ENCODE measurements at regions not wholly inside any gene's neighbourhood (a gene's known extent, or its start where the extent isn't known, plus 50 kb on each side); places are given as distances from the start of the nearest gene placed in this dataset.

DNA sequence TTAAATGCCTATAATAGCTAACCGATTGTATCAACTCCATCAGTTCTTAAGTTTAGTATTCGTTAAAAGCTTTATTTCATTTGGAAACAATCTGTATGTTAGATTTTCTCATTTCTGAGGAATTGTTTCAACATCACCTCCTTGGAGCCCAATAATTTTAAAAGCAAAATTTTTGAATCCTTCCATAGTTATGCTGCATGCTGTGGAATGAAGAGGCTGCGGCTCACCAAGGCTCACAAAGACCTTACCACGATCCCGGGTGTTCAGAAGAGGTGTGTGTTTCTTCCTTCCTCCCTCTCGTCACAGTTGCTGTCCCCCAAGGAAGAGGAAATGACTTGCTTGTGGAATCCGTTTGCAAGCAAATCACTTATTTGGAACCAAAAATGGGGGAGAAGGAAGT is 143.8 kb downstream of the FGF1 start:
- in situ Hi-C loops (cut with HindIII; ENCODE audit: low sequenced_read_pairs), result loop anchor here (5.0 to 25.0 kb wide), 4 partner anchors 40 to 230 kb away; no protein-coding TSS in a partner anchor
- DNase-seq (ENCODE audit: low read depth), result no peak
- H3K4me3 ChIP-seq (ENCODE audit: low read depth, low read length), result no peak overlapping the region
- TF ChIP-seq, protein P1, sequence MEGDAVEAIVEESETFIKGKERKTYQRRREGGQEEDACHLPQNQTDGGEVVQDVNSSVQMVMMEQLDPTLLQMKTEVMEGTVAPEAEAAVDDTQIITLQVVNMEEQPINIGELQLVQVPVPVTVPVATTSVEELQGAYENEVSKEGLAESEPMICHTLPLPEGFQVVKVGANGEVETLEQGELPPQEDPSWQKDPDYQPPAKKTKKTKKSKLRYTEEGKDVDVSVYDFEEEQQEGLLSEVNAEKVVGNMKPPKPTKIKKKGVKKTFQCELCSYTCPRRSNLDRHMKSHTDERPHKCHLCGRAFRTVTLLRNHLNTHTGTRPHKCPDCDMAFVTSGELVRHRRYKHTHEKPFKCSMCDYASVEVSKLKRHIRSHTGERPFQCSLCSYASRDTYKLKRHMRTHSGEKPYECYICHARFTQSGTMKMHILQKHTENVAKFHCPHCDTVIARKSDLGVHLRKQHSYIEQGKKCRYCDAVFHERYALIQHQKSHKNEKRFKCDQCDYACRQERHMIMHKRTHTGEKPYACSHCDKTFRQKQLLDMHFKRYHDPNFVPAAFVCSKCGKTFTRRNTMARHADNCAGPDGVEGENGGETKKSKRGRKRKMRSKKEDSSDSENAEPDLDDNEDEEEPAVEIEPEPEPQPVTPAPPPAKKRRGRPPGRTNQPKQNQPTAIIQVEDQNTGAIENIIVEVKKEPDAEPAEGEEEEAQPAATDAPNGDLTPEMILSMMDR (IDR thresholded peaks at IDR 0.05; ENCODE audit: low read depth, low read length, missing control alignments), result no peak

DNA sequence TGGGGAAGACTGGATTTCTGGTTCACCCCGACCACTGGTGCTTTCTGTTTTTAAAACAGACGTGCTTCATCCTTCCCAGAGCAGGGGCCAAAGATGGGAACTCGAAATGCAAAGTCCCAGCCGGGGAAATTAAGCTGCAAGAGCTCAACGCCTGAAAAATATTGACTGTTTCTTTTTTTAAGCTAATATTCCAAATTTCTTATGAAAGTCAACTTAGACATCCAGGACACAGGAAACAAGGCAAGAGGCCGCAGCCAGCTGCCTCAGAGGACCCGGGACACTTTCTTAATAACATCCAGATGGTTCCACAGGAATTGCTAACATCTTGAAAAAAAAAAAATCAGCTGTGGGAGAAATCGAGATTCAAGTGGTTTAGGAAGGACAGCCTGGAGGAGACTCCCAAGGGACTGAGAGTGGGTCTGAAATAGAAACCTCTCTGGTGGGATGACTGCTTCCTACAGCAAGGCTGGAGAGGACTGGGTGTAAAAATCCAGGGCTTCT is 144.9 kb downstream of the FGF1 start:
- in situ Hi-C loops (cut with HindIII; ENCODE audit: low sequenced_read_pairs), result loop anchor here (5.0 to 25.0 kb wide), 4 partner anchors 41 to 229 kb away; no protein-coding TSS in a partner anchor
- no peak overlapping the region for H3K4me3 ChIP-seq (ENCODE audit: low read depth, low read length)
- TF ChIP-seq, protein P1 (IDR thresholded peaks at IDR 0.05; ENCODE audit: low read depth, low read length, missing control alignments), result no peak
- DNase-seq (ENCODE audit: low read depth), result no peak

DNA sequence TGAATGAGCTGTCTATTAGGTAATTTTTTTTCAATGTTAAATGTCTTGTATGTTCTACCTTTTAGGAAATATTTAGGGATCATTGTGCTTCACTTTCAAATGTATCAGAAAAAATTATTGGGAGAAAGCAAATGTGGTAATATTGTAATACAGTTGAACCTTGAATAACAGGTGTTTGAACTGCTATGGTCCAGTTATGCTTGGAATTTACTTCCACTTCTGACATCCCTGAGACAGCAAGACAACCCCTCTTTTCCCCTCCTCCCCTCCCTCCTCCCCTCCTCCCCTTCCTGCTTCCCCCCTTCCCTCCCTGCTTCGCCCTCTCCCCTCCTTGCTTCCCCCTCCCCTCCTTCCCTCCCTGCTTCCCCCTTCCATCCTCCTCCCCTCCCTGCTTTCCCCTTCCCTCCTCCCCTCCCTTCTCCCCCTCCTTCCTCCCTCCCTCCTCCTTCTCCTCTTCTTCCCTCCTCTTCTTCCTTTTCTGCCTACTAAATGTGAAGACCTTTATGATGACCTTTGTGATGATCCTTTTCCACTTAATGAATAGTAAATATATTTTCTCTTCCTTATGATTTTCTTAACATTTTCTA is 146.6 kb downstream of the FGF1 start:
- TF ChIP-seq, protein P1 (IDR thresholded peaks at IDR 0.05; ENCODE audit: low read depth, low read length, missing control alignments), result no peak
- in situ Hi-C loops (cut with HindIII; ENCODE audit: low sequenced_read_pairs), result loop anchor here (25.0 kb wide), 1 partner anchor 227 kb away; no protein-coding TSS in a partner anchor
- no peak for DNase-seq (ENCODE audit: low read depth)
- no peak overlapping the region for H3K4me3 ChIP-seq (ENCODE audit: low read depth, low read length)

DNA sequence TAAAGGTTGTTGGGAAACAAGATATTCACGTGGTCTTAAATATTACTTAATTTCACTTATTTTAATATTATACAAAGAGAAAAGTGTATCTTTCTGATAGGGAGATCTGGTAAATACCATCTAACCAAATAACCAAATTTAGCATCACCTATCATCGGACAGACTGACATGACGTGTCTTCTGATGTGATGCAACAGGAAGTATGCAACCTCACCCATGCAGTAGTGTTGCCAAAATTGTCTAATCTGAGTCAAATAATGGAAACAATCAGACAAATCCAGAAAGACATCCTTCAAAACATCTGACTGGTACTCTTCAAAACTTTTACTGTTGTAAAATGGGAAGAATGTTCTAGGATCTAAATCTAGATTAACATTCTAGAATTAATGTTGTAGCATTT is 148.0 kb downstream of the FGF1 start:
- TF ChIP-seq, protein P1 (IDR thresholded peaks at IDR 0.05; ENCODE audit: low read depth, low read length, missing control alignments), result no peak
- DNase-seq (ENCODE audit: low read depth), result no peak
- H3K4me3 ChIP-seq (ENCODE audit: low read depth, low read length), result no peak overlapping the region
- in situ Hi-C loops (cut with HindIII; ENCODE audit: low sequenced_read_pairs), result loop anchor here (25.0 kb wide), 1 partner anchor 226 kb away; no protein-coding TSS in a partner anchor

DNA sequence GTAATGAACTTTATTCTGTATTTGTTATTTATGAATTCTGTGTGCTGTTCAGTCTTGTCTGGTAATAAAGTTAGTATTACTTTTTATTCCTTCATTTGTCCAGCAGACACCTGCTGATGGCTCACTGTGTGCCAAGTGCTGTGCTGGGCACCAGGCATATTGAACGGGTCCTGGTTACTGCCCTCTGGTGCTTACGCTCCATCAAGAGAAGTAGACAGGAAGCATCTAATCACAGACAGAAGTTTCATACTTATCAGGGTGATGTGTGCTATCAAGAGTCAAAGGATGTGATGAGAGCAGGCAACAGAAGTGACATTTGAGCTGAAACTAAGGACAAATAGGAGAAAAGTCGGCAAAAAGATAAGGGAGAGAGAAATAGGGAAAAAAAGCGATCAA is 153.1 kb downstream of the FGF1 start:
- TF ChIP-seq, protein P1 (IDR thresholded peaks at IDR 0.05; ENCODE audit: low read depth, low read length, missing control alignments), result no peak
- in situ Hi-C loops (cut with HindIII; ENCODE audit: low sequenced_read_pairs), result loop anchor here (25.0 kb wide), 1 partner anchor 220 kb away; no protein-coding TSS in a partner anchor
- no peak for DNase-seq (ENCODE audit: low read depth)
- no peak overlapping the region for H3K4me3 ChIP-seq (ENCODE audit: low read depth, low read length)

DNA sequence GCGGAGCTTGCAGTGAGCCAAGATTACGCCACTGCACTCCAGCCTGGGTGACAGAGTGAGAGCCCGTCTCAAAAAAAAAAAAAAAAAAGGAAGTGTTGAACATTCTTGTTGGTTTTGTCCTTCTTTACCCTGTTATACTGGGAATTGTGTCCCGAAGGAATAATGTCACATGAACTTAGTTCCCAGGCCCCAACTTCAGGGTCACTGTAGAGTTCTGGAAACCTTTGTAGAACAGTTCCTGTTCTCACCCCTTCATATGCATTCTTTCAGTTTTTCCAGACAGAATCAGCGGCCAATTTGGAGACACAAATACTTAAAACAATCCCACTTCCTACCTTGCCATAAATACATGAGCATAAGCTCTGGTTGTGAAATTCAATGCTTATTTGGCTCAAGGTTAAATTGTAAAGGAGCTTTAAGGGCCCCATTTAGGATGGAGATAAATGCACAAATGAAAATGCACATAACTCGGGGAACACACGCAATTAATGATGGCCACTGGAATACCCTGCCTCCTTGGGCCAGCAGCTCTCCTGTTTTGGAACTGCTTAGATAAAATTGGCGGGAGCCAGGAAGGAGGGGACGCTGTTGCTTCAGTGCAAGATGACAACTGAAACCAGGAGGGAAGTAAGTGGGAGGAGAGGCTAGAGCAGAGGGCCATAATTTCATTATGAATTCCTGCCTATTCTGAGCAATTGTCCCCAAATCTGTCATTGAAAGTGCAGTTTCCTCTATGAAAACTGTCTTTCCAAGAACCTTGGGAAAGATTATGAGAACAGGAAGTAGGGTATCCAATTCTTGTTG is 153.7 kb downstream of the FGF1 start:
- TF ChIP-seq, protein P1 (IDR thresholded peaks at IDR 0.05; ENCODE audit: low read depth, low read length, missing control alignments), result no peak
- in situ Hi-C loops (cut with HindIII; ENCODE audit: low sequenced_read_pairs), result loop anchor here (25.0 kb wide), 1 partner anchor 220 kb away; no protein-coding TSS in a partner anchor
- H3K4me3 ChIP-seq (ENCODE audit: low read depth, low read length), result no peak overlapping the region
- DNase-seq (ENCODE audit: low read depth), result no peak
